Left ventricle myocardium inferior (tissue), 1 donor: ENCODE measurements at regions not wholly inside any gene's neighbourhood (a gene's known extent, or its start where the extent isn't known, plus 50 kb on each side); places are given as distances from the start of the nearest gene placed in this dataset.

Experiments
- DNase-seq: peaks from one replicate; pipeline ENCODE4 v3.0.0-alpha.2; 2020
- H3K27ac ChIP-seq: fragments of 200-600 bp; replicated peaks from 2 replicates; pipeline ENCODE4 v1.8.0; 2021
- H3K27me3 ChIP-seq: fragments of 200-600 bp; 2 replicates; pipeline ENCODE4 v1.8.0; 2021; ENCODE audit warnings: low read depth
- H3K36me3 ChIP-seq: fragments of 200-600 bp; 2 replicates; pipeline ENCODE4 v1.8.0; 2021
- H3K4me1 ChIP-seq: fragments of 200-600 bp; 2 replicates; pipeline ENCODE4 v1.8.0; 2021
- H3K4me3 ChIP-seq: fragments of 200-600 bp; 2 replicates; pipeline ENCODE4 v1.8.0; 2021; ENCODE audit warnings: mild to moderate bottlenecking, moderate library complexity
- H3K9me3 ChIP-seq: fragments of 200-600 bp; replicated peaks from 2 replicates; pipeline ENCODE4 v1.8.0; 2021
- intact Hi-C: fragments of 100-400 bp; cut with micrococcal nuclease; formaldehyde crosslinking; loops from one replicate; pipeline ENCODE4 v1.11.0; 2022
- TF ChIP-seq, protein P1 (sequence below): fragments of 200-600 bp; IDR thresholded peaks from 2 replicates; pipeline ENCODE4 v1.8.0; 2021; ENCODE audit warnings: antibody characterized with exemption, mild to moderate bottlenecking, borderline replicate concordance
- donor health status: DM: no; HTN: yes; CAD: no; lungs with severe emphysema.

DNA sequence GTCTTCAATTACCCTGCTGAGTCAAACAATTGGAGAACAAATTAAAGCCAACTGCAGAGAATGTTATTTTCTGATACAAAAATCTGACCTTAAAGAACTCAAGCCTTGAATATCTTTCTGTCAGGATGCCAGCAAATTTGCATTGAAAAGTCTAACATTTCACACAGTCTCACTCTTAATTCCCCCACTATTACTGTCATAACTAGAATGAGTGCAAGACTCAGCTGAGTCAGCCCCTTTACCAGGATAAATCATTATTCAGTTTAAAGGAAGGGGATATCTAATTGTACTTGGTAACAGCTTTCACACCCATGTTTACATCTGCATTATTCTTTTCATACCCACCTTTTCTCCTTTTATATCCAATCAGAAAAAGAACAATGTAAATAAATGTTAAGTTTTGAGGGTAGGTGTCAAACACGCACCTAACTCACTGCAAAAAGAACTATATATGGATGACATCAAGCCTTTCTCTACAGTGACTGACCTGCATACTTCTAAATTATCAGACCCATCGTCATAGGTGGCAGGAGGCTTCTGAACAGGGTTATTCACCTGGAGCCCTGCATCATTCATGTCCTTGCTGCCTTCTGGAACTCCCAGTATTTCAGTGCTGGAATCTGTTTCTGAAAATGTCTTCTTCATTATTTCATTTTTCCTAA is 117.4 kb downstream of the TMA16 start:
- Histone ChIP-seq H3K27me3 (no peaks in the 10 kb centered on the region), H3K4me3 (peak overlapping the region; percentile 38), H3K9me3 (no peaks in the 10 kb centered on the region), H3K4me1 (no peaks in the 10 kb centered on the region), H3K27ac (peak overlapping the region; percentile 39), H3K36me3 (no peaks in the 10 kb centered on the region)
- intact Hi-C loops = no loop called here
- TF ChIP-seq, protein P1, sequence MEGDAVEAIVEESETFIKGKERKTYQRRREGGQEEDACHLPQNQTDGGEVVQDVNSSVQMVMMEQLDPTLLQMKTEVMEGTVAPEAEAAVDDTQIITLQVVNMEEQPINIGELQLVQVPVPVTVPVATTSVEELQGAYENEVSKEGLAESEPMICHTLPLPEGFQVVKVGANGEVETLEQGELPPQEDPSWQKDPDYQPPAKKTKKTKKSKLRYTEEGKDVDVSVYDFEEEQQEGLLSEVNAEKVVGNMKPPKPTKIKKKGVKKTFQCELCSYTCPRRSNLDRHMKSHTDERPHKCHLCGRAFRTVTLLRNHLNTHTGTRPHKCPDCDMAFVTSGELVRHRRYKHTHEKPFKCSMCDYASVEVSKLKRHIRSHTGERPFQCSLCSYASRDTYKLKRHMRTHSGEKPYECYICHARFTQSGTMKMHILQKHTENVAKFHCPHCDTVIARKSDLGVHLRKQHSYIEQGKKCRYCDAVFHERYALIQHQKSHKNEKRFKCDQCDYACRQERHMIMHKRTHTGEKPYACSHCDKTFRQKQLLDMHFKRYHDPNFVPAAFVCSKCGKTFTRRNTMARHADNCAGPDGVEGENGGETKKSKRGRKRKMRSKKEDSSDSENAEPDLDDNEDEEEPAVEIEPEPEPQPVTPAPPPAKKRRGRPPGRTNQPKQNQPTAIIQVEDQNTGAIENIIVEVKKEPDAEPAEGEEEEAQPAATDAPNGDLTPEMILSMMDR = no peak
- no peak for DNase-seq

DNA sequence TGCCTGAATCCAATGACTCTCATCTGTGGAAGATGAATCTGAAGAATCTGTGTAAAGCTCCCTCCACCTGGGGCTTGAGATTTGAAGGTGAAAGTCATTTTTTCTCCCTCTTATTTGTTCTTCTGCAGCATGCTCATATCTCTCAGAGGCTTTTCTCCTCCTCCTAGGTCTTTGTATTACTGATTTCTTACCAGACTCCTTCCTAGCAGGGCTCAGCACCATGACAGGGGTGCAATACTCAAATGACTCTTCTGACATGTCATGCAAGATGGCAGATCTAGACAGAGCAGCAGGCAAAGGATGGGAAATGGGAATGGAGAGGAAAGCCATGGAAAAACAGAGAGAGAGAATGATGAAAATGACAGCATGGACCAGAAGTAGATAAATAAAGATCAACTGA is 118.3 kb downstream of the TMA16 start:
- Histone ChIP-seq H3K4me1 (no peaks in the 10 kb centered on the region), H3K4me3 (peak overlapping the region; percentile 38), H3K9me3 (no peaks in the 10 kb centered on the region), H3K36me3 (no peaks in the 10 kb centered on the region), H3K27ac (peak overlapping the region; percentile 39), H3K27me3 (no peaks in the 10 kb centered on the region)
- intact Hi-C loops = no loop called here
- TF ChIP-seq, protein P1 = no peak
- DNase-seq = no peak

DNA sequence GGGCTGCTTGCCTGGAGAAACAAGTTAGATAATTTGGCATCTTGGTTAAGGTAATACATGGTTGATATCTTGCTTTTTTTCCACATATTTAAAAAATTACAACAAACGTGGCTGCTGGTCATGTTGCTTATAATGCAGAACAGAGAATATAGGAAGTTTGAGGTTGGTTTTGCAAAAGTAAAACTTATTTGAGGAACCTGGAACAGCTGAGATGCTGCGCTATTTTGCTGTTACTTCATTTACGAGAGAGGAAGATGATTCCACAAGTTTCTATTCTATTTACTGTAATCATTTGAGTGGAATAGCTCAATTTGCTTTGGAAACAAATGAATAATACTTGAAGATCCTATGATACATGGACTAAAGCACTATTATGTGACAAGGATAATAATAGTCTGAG is 118.9 kb downstream of the TMA16 start:
- Histone ChIP-seq H3K27me3 (no peaks in the 10 kb centered on the region), H3K9me3 (no peaks in the 10 kb centered on the region), H3K36me3 (no peaks in the 10 kb centered on the region), H3K27ac (peak overlapping the region; percentile 39), H3K4me3 (peak overlapping the region; percentile 38), H3K4me1 (no peaks in the 10 kb centered on the region)
- intact Hi-C loops = no loop called here
- DNase-seq = no peak
- TF ChIP-seq, protein P1 = no peak

DNA sequence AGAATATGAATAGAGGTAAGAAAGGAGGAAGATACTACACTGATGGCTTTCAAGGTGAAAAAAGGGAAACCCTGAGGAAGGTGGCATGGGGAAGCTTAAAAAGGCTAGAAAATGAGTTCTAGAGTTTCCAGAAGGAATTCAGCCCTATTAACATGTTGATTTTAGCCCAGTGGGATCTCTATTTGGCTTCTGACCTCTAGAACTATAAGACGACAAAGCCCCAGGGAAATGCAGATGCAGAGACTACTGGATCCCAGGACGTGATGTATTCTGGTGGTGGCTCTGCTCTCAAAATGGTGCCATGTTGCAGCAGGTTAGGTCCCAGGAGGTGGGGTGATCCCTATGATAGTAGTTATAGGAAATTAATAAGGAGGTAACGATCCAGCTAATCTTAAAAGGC is 120.4 kb downstream of the TMA16 start:
- intact Hi-C loops = no loop called here

DNA sequence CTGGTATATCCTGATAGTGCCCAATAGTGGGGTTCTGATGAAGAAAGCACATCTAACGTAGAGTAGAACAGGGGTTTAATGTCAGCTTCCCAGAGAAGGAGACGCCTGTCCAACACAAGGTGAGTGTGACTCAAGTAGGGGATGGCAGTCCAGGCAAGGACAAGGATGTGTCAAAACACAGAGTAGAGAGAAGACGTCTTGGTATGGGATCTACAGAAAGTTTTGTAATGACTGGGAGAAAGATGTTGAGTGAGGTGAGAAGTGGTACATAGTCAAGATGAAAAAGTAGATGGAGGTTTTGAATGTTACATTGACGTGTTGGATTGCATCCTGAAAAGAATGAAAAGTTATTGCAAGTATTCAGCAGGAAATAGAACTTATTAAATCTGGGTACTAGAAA is 124.4 kb downstream of the TMA16 start:
- H3K27me3 ChIP-seq = no peaks in the 10 kb centered on the region
- H3K27ac ChIP-seq = no peak overlapping the region
- H3K9me3 ChIP-seq = no peaks in the 10 kb centered on the region
- TF ChIP-seq, protein P1 = no peak
- no peak for DNase-seq
- intact Hi-C loops = no loop called here
- no peaks in the 10 kb centered on the region for H3K4me1 ChIP-seq
- no peaks in the 10 kb centered on the region for H3K36me3 ChIP-seq
- H3K4me3 ChIP-seq = no peak overlapping the region

More for the DNA sequence above, 120.4 kb downstream of the TMA16 start:
- Histone ChIP-seq H3K4me3 (no peak overlapping the region), H3K27ac (no peak overlapping the region), H3K27me3 (no peaks in the 10 kb centered on the region), H3K9me3 (no peaks in the 10 kb centered on the region), H3K36me3 (no peaks in the 10 kb centered on the region), H3K4me1 (no peaks in the 10 kb centered on the region)
- DNase-seq = no peak
- TF ChIP-seq, protein P1 = no peak

DNA sequence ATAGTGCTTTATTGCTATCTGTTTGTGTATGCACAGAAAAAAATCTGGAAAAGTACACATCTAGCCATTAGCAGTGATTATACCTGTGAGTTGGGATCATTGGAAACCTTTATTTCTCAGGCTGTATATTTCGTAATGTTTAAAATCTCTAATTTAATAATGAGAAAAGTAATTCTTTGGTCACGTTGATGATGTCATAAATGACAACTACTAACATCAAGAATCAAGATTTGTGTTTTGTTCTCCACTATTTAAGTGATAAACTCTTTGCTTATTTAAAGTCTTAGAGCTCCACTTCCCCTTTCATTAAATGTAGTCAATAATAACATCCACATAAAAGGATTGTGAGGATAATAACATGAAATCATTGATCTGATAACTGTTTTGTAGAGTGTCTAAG is 126.2 kb downstream of the TMA16 start:
- intact Hi-C loops = no loop called here
- Histone ChIP-seq H3K9me3 (no peaks in the 10 kb centered on the region), H3K27me3 (no peaks in the 10 kb centered on the region), H3K4me1 (no peaks in the 10 kb centered on the region), H3K4me3 (no peak overlapping the region), H3K36me3 (no peaks in the 10 kb centered on the region), H3K27ac (no peak overlapping the region)
- no peak for DNase-seq
- TF ChIP-seq, protein P1 = no peak
